GM12892 (cell line): ENCODE measurements at regions not wholly inside any gene's neighbourhood (a gene's known extent, or its start where the extent isn't known, plus 50 kb on each side); places are given as distances from the start of the nearest gene placed in this dataset.

Experiments used
- POLR2A ChIP-seq: IDR thresholded peaks from 2 replicates; pipeline ENCODE4 v1.6.1; 2011; ENCODE audit warnings: low read depth, low read length, control low read depth
- POLR2AphosphoS5 ChIP-seq: IDR thresholded peaks from 2 replicates; pipeline ENCODE4 v1.6.1; 2011; ENCODE audit warnings: low read depth, low read length, control low read depth

DNA sequence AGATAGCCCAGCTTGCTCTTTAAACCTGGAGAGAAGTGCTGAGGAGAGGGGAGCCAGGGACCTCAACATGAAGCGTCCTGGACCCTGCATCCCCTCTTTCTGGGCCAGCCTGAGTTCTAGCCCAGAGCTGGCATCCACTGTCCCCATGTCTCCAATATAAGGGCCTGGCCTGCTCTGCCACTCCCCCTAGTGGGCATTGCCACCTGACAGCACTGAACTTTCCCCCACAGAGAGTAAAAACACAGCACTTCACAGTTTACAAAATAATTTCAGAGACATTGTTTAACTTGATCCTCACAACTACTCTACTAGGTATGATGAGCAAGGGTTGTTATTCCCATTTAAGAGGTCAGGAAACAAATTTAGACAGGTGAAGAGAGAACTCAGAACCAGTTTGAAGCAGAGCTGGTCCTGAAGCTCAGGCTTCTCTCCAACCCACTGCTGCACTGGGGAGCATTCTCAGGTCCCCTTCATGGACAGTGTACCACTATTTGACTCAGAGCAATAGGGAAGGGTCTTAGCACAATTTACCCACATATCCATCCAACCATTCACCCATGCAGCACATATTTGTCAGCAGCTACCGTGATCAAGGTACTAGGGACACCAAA, 151.2 kb downstream of the DMRTA2 start:
- TF ChIP-seq POLR2AphosphoS5, result no peak
- TF ChIP-seq POLR2A, result no peak
